Progenitor cell of endocrine pancreas (in vitro differentiated cells): ENCODE measurements at regions not wholly inside any gene's neighbourhood (a gene's known extent, or its start where the extent isn't known, plus 50 kb on each side); places are given as distances from the start of the nearest gene placed in this dataset.
"Not testable (repeated sequence)": the region's sequence is repeated elsewhere in the genome, so short reads cannot be mapped to it uniquely, and the experiment has no call there.

Experiments
- DNase-seq: peaks from one replicate; pipeline ENCODE4 v3.0.0; 2021; ENCODE audit warnings: low spot score; ENCODE audit not compliant: unreplicated experiment
- H3K27ac Mint-ChIP-seq: 2 replicates; pipeline ENCODE4 v1.8.0; 2021; ENCODE audit warnings: mild to moderate bottlenecking, moderate library complexity, mixed read lengths
- H3K27me3 Mint-ChIP-seq: 2 replicates; pipeline ENCODE4 v1.8.0; 2021; ENCODE audit warnings: mixed read lengths
- H3K36me3 Mint-ChIP-seq: 2 replicates; pipeline ENCODE4 v1.8.0; 2022; ENCODE audit warnings: mixed read lengths; ENCODE audit not compliant: insufficient read depth
- H3K4me1 Mint-ChIP-seq: 2 replicates; pipeline ENCODE4 v1.8.0; 2021; ENCODE audit warnings: low read depth, mixed read lengths
- H3K4me3 Mint-ChIP-seq: 2 replicates; pipeline ENCODE4 v1.8.0; 2021; ENCODE audit warnings: low read depth, mild to moderate bottlenecking, moderate library complexity, mixed read lengths
- H3K9me3 Mint-ChIP-seq: 2 replicates; pipeline ENCODE4 v1.8.0; 2021; ENCODE audit warnings: low read depth, mixed read lengths
- TF ChIP-seq, protein P1 (sequence below): fragments of 200-600 bp; sonication (generic); IDR thresholded peaks from one replicate; pipeline ENCODE4 v1.5.0; 2021; ENCODE audit warnings: antibody characterized with exemption, mild to moderate bottlenecking; ENCODE audit not compliant: unreplicated experiment

DNA sequence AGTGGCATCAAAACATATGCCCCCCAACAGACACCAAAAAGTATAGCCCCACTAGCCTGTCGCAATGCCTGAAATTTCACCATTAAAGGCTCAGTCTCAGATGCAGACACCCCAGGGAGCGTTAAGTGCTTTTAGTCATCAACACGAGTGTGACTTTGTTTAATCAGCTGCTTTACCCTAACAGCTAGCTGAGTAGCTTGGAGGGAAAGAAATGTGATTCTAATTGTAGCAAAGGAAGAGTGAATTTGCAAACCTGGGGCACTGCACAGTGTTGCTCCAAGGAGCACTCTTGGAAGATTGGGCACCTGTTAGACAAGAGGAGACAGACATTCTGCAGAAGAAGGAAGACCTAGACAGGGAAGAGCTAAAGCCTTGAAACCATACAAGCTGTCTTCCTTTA is 145.1 kb downstream of the BEND2 start:
- H3K27me3 Mint-ChIP-seq = no peaks in the 10 kb centered on the region
- TF ChIP-seq, protein P1, sequence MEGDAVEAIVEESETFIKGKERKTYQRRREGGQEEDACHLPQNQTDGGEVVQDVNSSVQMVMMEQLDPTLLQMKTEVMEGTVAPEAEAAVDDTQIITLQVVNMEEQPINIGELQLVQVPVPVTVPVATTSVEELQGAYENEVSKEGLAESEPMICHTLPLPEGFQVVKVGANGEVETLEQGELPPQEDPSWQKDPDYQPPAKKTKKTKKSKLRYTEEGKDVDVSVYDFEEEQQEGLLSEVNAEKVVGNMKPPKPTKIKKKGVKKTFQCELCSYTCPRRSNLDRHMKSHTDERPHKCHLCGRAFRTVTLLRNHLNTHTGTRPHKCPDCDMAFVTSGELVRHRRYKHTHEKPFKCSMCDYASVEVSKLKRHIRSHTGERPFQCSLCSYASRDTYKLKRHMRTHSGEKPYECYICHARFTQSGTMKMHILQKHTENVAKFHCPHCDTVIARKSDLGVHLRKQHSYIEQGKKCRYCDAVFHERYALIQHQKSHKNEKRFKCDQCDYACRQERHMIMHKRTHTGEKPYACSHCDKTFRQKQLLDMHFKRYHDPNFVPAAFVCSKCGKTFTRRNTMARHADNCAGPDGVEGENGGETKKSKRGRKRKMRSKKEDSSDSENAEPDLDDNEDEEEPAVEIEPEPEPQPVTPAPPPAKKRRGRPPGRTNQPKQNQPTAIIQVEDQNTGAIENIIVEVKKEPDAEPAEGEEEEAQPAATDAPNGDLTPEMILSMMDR = no peak
- no peak overlapping the region for H3K4me3 Mint-ChIP-seq
- peaks cover 34% of the 10 kb centered on the region for H3K9me3 Mint-ChIP-seq
- H3K36me3 Mint-ChIP-seq = peaks cover 6% of the 10 kb centered on the region
- no peak overlapping the region for H3K27ac Mint-ChIP-seq
- no peak for DNase-seq
- H3K4me1 Mint-ChIP-seq = no peaks in the 10 kb centered on the region

DNA sequence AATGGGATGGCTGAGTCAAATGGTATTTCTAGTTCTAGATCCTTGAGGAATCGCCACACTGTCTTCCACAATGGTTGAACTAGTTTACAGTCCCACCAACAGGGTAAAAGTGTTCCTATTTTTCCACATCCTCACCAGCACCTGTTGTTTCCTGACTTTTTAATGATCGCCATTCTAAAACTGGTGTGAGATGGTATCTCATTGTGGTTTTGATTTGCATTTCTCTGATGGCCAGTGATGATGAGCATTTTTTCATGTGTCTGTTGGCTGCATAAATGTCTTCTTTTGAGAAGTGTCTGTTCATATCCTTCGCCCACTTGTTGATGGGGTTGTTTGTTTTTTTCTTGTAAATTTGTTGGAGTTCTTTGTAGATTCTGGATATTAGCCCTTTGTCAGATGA is 152.6 kb downstream of the BEND2 start:
- H3K36me3 Mint-ChIP-seq, DNase-seq, H3K4me1 Mint-ChIP-seq, H3K27ac Mint-ChIP-seq, H3K4me3 Mint-ChIP-seq, H3K27me3 Mint-ChIP-seq: not testable (repeated sequence)
- H3K9me3 Mint-ChIP-seq = peaks cover 30% of the 10 kb centered on the region

- Mint-ChIP-seq H3K36me3 (peaks cover 6% of the 10 kb centered on the region), H3K27me3 (no peaks in the 10 kb centered on the region), H3K27ac (no peak overlapping the region), H3K4me1 (peaks cover 4% of the 10 kb centered on the region), H3K4me3 (no peak overlapping the region), H3K9me3 (peaks cover 30% of the 10 kb centered on the region)
- TF ChIP-seq, protein P1 = no peak
- DNase-seq = no peak
Measured at GRCh38 chrX:18065956-18066355, 154.7 kb downstream of the BEND2 start.

- peaks cover 5% of the 10 kb centered on the region for H3K36me3 Mint-ChIP-seq
- peaks cover 13% of the 10 kb centered on the region for H3K9me3 Mint-ChIP-seq
- H3K4me3 Mint-ChIP-seq = no peak overlapping the region
- H3K27me3 Mint-ChIP-seq = no peaks in the 10 kb centered on the region
- no peaks in the 10 kb centered on the region for H3K4me1 Mint-ChIP-seq
- no peak for DNase-seq
- TF ChIP-seq, protein P1 = no peak
- no peak overlapping the region for H3K27ac Mint-ChIP-seq
Measured at GRCh38 chrX:18051690-18052089, 169.0 kb downstream of the BEND2 start.

- Mint-ChIP-seq H3K4me3 (no peak overlapping the region), H3K4me1 (no peaks in the 10 kb centered on the region), H3K9me3 (peaks cover 17% of the 10 kb centered on the region), H3K27me3 (no peaks in the 10 kb centered on the region), H3K27ac (no peak overlapping the region), H3K36me3 (peaks cover 5% of the 10 kb centered on the region)
- DNase-seq = no peak
- TF ChIP-seq, protein P1 = no peak
Measured at GRCh38 chrX:18047491-18047890, 173.2 kb downstream of the BEND2 start.

DNA sequence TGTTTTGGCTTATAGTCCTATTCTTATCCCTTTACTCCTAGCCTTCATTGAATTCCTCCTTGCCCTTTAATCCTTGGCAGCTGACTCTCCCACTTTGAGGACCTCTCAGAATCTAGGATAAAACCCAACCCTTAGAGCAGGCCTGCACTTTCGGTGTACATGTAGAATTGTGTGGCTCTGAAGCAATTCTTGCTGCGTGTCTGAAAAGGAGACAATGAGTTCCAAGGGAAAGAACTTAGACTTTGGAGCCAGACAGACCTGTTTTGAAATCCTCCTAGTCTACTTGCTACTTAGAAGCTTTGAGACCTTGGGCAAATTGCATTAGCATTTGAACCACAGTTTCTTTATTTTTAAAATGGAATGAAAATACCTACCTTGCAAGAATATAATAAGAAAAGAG is 175.2 kb downstream of the BEND2 start:
- H3K9me3 Mint-ChIP-seq = peaks cover 11% of the 10 kb centered on the region
- DNase-seq = no peak

More for the DNA sequence above, 175.2 kb downstream of the BEND2 start:
- H3K4me3 Mint-ChIP-seq = no peak overlapping the region
- no peaks in the 10 kb centered on the region for H3K4me1 Mint-ChIP-seq
- H3K36me3 Mint-ChIP-seq = peaks cover 3% of the 10 kb centered on the region
- H3K27ac Mint-ChIP-seq = no peak overlapping the region
- H3K27me3 Mint-ChIP-seq = no peaks in the 10 kb centered on the region
- TF ChIP-seq, protein P1 = no peak
